Endodermal cell (in vitro differentiated cells): ENCODE measurements at regions not wholly inside any gene's neighbourhood (a gene's known extent, or its start where the extent isn't known, plus 50 kb on each side); places are given as distances from the start of the nearest gene placed in this dataset.
"Not testable (repeated sequence)": the region's sequence is repeated elsewhere in the genome, so short reads cannot be mapped to it uniquely, and the experiment has no call there.

Experiments used
- DNase-seq: peaks from one replicate; pipeline ENCODE4 v3.0.0-alpha.2; 2017
- H3K27ac ChIP-seq: 2 replicates; pipeline ENCODE4 v1.5.1; 2013; ENCODE audit warnings: mild to moderate bottlenecking, low read depth, low read length, moderate library complexity
- H3K27me3 ChIP-seq: 2 replicates; pipeline ENCODE4 v1.6.1; 2013; ENCODE audit warnings: mild to moderate bottlenecking, low read length, moderate library complexity; ENCODE audit not compliant: insufficient read depth, control insufficient read depth, poor library complexity, severe bottlenecking
- H3K36me3 ChIP-seq: 2 replicates; pipeline ENCODE4 v1.7.0; 2013; ENCODE audit warnings: mild to moderate bottlenecking, low read length, moderate library complexity; ENCODE audit not compliant: control insufficient read depth, insufficient read depth
- H3K4me1 ChIP-seq: one replicate; pipeline ENCODE4 v1.7.0; 2013; ENCODE audit warnings: low read length; ENCODE audit not compliant: control insufficient read depth, insufficient read depth
- H3K4me3 ChIP-seq: 2 replicates; pipeline ENCODE4 v1.5.1; 2013; ENCODE audit warnings: mild to moderate bottlenecking, low read length, moderate library complexity
- H3K9ac ChIP-seq: 2 replicates; pipeline ENCODE4 v1.6.1; 2013; ENCODE audit warnings: mild to moderate bottlenecking, low read length, moderate library complexity; ENCODE audit not compliant: poor library complexity, severe bottlenecking; ENCODE audit errors: extremely low read depth
- H3K9me3 ChIP-seq: 2 replicates; pipeline ENCODE4 v1.6.1; 2013; ENCODE audit warnings: mild to moderate bottlenecking, low read length, moderate library complexity; ENCODE audit not compliant: control insufficient read depth
- H3K27ac Mint-ChIP-seq: 2 replicates; pipeline ENCODE4 v1.8.0; 2020; ENCODE audit warnings: mixed read lengths
- H3K27me3 Mint-ChIP-seq: 2 replicates; pipeline ENCODE4 v1.8.0; 2021; ENCODE audit warnings: mild to moderate bottlenecking, mixed read lengths; ENCODE audit not compliant: insufficient read depth
- H3K36me3 Mint-ChIP-seq: 2 replicates; pipeline ENCODE4 v1.8.0; 2020; ENCODE audit warnings: low read depth, mixed read lengths
- H3K4me1 Mint-ChIP-seq: 2 replicates; pipeline ENCODE4 v1.8.0; 2020; ENCODE audit warnings: mixed read lengths
- H3K4me3 Mint-ChIP-seq: 2 replicates; pipeline ENCODE4 v1.8.0; 2020; ENCODE audit warnings: mild to moderate bottlenecking, moderate library complexity, mixed read lengths
- H3K9me3 Mint-ChIP-seq: 2 replicates; pipeline ENCODE4 v1.8.0; 2020; ENCODE audit warnings: mild to moderate bottlenecking, mixed read lengths
- WGBS, 2 experiments: methylation state at CpG; one replicate each; pipeline versions ENCODE4 v1.1.5 to v1.1.7; 2013; ENCODE audit warnings: missing lambda C conversion rate in 2 of 2, mixed read lengths in 1 of 2; ENCODE audit not compliant: insufficient coverage in 1 of 2, insufficient read length in 1 of 2; 5-methylcytosine and 5-hydroxymethylcytosine counted together
- TF ChIP-seq, protein P1 (sequence below): fragments of 200-600 bp; sonication (generic); conservative IDR thresholded peaks from 2 replicates; pipeline ENCODE4 v1.5.0; 2021; ENCODE audit warnings: antibody characterized with exemption, mild to moderate bottlenecking

DNA sequence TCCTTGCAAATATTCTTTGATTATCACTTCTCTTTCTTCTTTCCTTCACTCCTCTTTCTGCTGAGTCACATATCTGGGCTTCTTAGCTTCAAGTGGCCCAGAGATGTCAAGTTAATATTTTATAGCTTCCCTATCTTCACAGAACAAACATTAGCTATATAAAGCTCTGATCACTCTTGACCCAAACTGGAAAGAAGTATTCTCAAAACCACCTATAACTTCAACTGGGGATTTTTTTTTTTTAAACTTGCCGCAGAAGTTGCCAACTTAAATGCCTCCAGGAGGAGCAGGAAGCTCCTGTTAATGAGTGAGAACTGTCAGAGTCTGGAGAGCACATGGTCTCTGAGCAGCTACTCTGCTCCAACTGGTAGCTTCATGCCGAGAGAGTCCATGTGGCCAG, 233.3 kb upstream of the EDNRA start:
- TF ChIP-seq, protein P1, sequence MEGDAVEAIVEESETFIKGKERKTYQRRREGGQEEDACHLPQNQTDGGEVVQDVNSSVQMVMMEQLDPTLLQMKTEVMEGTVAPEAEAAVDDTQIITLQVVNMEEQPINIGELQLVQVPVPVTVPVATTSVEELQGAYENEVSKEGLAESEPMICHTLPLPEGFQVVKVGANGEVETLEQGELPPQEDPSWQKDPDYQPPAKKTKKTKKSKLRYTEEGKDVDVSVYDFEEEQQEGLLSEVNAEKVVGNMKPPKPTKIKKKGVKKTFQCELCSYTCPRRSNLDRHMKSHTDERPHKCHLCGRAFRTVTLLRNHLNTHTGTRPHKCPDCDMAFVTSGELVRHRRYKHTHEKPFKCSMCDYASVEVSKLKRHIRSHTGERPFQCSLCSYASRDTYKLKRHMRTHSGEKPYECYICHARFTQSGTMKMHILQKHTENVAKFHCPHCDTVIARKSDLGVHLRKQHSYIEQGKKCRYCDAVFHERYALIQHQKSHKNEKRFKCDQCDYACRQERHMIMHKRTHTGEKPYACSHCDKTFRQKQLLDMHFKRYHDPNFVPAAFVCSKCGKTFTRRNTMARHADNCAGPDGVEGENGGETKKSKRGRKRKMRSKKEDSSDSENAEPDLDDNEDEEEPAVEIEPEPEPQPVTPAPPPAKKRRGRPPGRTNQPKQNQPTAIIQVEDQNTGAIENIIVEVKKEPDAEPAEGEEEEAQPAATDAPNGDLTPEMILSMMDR = no peak
- WGBS, 2 experiments = 90 to 100% methylated on average over 1 to 2 of the region's 2 CpGs

DNA sequence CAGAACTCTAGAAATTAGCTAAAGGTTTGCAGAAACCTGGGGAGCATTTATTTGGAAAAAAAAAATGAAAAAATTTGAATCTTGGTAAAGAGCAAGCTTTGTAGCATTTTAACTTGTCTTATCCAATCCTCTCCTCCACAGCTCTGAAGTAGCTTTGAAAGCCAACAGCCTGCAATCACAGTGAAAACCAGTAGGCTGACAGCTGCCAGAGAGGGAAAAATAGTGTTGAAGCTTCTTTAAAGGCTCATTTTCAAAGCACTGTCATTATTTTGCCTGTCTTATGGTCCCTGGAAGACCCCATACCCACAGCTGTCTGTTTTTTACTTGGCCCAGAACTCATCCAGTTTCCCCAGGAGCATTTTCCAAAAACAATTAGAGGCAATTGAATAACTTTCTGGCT, 230.8 kb upstream of the EDNRA start:
- no peaks in the 10 kb centered on the region for H3K36me3 ChIP-seq
- H3K4me3 ChIP-seq = no peak overlapping the region
- H3K4me1 ChIP-seq = no peaks in the 10 kb centered on the region
- H3K9me3 Mint-ChIP-seq = peaks cover 13% of the 10 kb centered on the region
- no peaks in the 10 kb centered on the region for H3K36me3 Mint-ChIP-seq
- no peak overlapping the region for H3K27ac Mint-ChIP-seq
- H3K9me3 ChIP-seq = peaks cover 18% of the 10 kb centered on the region
- TF ChIP-seq, protein P1 = peak; percentile 52
- H3K27me3 Mint-ChIP-seq = no peaks in the 10 kb centered on the region
- no peak for DNase-seq
- no peak overlapping the region for H3K9ac ChIP-seq
- H3K4me1 Mint-ChIP-seq = no peaks in the 10 kb centered on the region
- H3K27me3 ChIP-seq = no peaks in the 10 kb centered on the region
- H3K27ac ChIP-seq = no peak overlapping the region
- no peak overlapping the region for H3K4me3 Mint-ChIP-seq

More for the DNA sequence above, 233.3 kb upstream of the EDNRA start:
- H3K4me3 ChIP-seq = no peak overlapping the region
- H3K27ac Mint-ChIP-seq = peak overlapping the region; percentile 20
- no peaks in the 10 kb centered on the region for H3K9me3 Mint-ChIP-seq
- no peak for DNase-seq
- no peak overlapping the region for H3K9ac ChIP-seq
- H3K4me1 Mint-ChIP-seq = no peaks in the 10 kb centered on the region
- H3K4me1 ChIP-seq = no peaks in the 10 kb centered on the region
- H3K4me3 Mint-ChIP-seq = no peak overlapping the region
- no peaks in the 10 kb centered on the region for H3K36me3 Mint-ChIP-seq
- H3K36me3 ChIP-seq = no peaks in the 10 kb centered on the region
- peaks cover 8% of the 10 kb centered on the region for H3K9me3 ChIP-seq
- no peaks in the 10 kb centered on the region for H3K27me3 ChIP-seq
- H3K27ac ChIP-seq = no peak overlapping the region
- H3K27me3 Mint-ChIP-seq = peaks cover 2% of the 10 kb centered on the region

DNA sequence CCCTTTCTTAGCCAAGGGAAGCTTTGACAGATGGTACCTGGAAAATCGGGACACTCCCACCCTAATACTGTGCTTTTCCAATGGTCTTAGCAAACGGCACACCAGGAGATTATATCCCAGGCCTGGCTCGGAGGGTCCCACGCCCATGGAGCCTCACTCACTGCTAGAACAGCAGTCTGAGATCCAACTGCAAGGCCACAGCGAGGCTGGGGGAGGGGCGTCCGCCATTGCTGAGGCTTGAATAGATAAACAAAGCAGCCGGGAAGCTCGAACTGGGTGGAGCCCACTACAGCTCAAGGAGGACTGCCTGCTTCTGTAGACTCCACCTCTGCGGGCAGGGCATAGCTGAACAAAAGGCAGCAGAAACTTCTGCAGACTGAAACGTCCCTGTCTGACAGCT, 225.6 kb upstream of the EDNRA start:
- H3K9me3 ChIP-seq = peaks cover 20% of the 10 kb centered on the region
- H3K27ac Mint-ChIP-seq, H3K27me3 ChIP-seq, DNase-seq, H3K4me3 Mint-ChIP-seq, H3K4me1 Mint-ChIP-seq, H3K27ac ChIP-seq, H3K4me3 ChIP-seq, H3K27me3 Mint-ChIP-seq, H3K4me1 ChIP-seq, H3K36me3 Mint-ChIP-seq, H3K36me3 ChIP-seq, H3K9ac ChIP-seq: not testable (repeated sequence)
- H3K9me3 Mint-ChIP-seq = peaks cover 23% of the 10 kb centered on the region
- WGBS, 2 experiments = 87 to 90% methylated on average over 7 to 11 of the region's 11 CpGs

DNA sequence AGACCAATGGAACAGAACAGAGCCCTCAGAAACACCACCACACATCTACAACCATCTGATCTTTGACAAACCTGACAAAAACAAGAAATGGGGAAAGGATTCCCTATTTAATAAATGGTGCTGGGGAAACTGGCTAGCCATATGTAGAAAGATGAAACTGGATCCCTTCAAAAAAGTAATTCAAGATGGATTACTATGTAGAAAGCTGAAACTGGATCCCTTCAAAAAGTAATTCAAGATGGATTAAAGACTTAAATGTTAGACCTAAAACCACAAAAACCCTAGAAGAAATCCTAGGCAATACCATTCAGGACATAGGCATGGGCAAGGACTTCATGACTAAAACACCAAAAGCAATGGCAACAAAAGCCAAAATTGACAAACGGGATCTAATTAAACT, 221.6 kb upstream of the EDNRA start:
- H3K27ac Mint-ChIP-seq, H3K4me3 Mint-ChIP-seq, H3K27ac ChIP-seq, H3K36me3 Mint-ChIP-seq, DNase-seq, H3K36me3 ChIP-seq, H3K4me3 ChIP-seq, H3K4me1 Mint-ChIP-seq, H3K27me3 Mint-ChIP-seq, H3K9ac ChIP-seq, H3K4me1 ChIP-seq, H3K27me3 ChIP-seq: not testable (repeated sequence)
- peaks cover 18% of the 10 kb centered on the region for H3K9me3 Mint-ChIP-seq
- no CpG with 5 or more reads among the region's 1 CpG for WGBS, 2 experiments
- H3K9me3 ChIP-seq = peaks cover 10% of the 10 kb centered on the region
